ENCODE measurements at regions not wholly inside any gene's neighbourhood (a gene's known extent, or its start where the extent isn't known, plus 50 kb on each side); places are given as distances from the start of the nearest gene placed in this dataset. TPM values are rescaled to one million over a fixed set of nuclear protein-coding genes. Genes with fewer than 3 reads are reported as not detected.
"Not testable (repeated sequence)": the region's sequence is repeated elsewhere in the genome, so short reads cannot be mapped to it uniquely, and the experiment has no call there.

DNA sequence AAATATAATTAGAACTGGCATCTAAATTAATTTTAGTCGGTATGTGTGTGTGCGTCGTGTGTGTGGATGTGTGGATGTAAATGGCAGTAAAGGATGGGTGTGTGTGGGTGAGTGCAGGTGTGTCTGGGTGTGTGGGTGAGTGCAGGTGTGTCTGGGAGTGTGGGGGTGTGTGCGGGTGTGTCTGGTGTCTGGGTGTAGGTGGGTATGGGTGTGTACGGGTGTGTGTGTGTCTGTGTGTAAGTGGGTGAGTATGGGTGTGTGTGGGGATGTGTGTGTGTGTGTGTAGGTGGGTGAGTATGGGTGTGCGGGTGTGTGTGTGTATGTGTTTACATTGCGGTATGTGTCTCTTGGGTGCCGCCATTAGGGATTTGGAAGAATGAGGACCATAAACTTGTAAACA, 55.0 kb downstream of the OR11H1 start:
- H3K4me3 ChIP-seq; H3K27ac ChIP-seq; H3K36me3 ChIP-seq; H3K4me1 ChIP-seq; intact Hi-C loops (cut with DNase I); H3K9me3 ChIP-seq; DNase-seq (ENCODE audit: extremely low spot score in 2 of 2); H3K27me3 ChIP-seq: not testable (repeated sequence)

- H3K9me3 ChIP-seq; H3K4me3 ChIP-seq; H3K4me1 ChIP-seq; intact Hi-C loops (cut with DNase I); DNase-seq (ENCODE audit: extremely low spot score in 2 of 2); H3K27me3 ChIP-seq; H3K36me3 ChIP-seq; H3K27ac ChIP-seq: not testable (repeated sequence)
Measured at GRCh38 chr22:15602199-15602598, 74.2 kb downstream of the OR11H1 start.

DNA sequence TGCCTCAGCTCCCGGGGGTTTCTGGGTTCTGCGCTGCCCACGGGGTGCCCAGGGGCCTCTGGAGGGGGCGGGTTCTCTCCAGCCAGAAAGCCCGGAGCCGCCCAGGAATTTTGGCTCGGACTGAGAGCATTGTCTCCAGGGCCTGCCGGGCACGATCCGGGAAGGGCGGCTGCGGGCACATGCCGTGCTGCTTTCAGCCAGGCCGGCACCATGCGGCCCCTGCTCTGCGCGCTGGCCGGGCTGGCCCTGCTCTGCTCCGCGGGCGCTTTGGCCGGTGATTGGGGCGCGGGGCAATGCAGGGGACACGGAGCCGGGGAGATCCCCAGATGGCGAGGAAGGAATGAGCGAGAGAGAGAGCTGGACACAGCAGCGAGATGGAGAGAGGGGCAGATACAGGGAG, 75.1 kb downstream of the OR11H1 start:
- DNase-seq (ENCODE audit: extremely low spot score in 2 of 2); H3K9me3 ChIP-seq; H3K4me3 ChIP-seq; H3K27me3 ChIP-seq; intact Hi-C loops (cut with DNase I); H3K4me1 ChIP-seq; H3K36me3 ChIP-seq; H3K27ac ChIP-seq: not testable (repeated sequence)

DNA sequence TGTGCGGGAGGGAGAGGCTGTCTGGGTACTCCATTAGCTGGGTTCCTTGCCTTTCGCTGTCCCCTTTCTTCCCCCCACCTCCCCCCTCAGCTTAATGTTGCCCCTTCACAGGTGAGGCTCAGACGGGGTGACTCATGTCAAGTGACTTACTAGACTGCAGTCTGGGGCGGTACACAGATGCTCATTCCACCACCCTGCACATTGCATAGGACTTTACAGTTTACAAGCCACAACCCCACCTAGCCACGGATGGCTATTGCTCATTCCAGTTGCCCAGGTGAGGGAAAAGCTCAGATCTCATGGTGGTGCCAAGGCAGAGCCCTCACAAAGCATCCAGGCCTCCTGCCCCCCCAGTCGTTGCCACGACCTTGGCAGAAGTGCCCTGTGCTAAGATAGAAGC, 76.2 kb downstream of the OR11H1 start:
- H3K27me3 ChIP-seq; intact Hi-C loops (cut with DNase I); H3K27ac ChIP-seq; H3K4me3 ChIP-seq; H3K9me3 ChIP-seq; H3K4me1 ChIP-seq; DNase-seq (ENCODE audit: extremely low spot score in 2 of 2); H3K36me3 ChIP-seq: not testable (repeated sequence)

GRCh38 chr22:15604679-15605078, 76.7 kb downstream of the OR11H1 start:
- H3K27me3 ChIP-seq; H3K36me3 ChIP-seq; H3K4me1 ChIP-seq; intact Hi-C loops (cut with DNase I); H3K4me3 ChIP-seq; H3K9me3 ChIP-seq; DNase-seq (ENCODE audit: extremely low spot score in 2 of 2); H3K27ac ChIP-seq: not testable (repeated sequence)

DNA sequence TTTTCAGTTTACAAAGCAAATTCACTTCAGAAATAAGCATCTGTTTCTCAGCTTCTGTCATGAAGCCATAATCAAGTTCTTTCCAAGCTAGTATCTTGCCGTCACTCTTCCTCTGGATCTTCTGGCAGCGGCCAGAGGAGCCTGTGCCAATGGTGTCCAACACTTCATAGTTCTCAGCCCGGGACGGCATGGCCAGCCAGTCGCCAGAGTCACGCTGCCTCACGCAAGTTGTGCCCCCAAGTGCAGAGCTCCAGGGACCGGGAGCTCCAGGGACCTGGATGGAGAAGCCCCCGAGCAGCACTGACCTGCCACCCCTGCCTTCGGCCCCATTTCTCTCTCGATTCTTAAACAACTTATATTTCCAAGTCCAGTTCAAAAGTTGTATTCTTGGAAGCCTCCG, 76.9 kb upstream of the POTEH start:
- H3K4me1 ChIP-seq; H3K4me3 ChIP-seq; H3K27me3 ChIP-seq; intact Hi-C loops (cut with DNase I); H3K36me3 ChIP-seq; H3K27ac ChIP-seq; H3K9me3 ChIP-seq; DNase-seq (ENCODE audit: extremely low spot score in 2 of 2): not testable (repeated sequence)

GRCh38 chr22:15615136-15615535, 74.7 kb upstream of the POTEH start:
- H3K4me3 ChIP-seq; H3K9me3 ChIP-seq; H3K27ac ChIP-seq; intact Hi-C loops (cut with DNase I); H3K27me3 ChIP-seq; DNase-seq (ENCODE audit: extremely low spot score in 2 of 2); H3K4me1 ChIP-seq; H3K36me3 ChIP-seq: not testable (repeated sequence)

- intact Hi-C loops (cut with DNase I); H3K4me3 ChIP-seq; H3K36me3 ChIP-seq; H3K4me1 ChIP-seq; H3K27ac ChIP-seq; H3K27me3 ChIP-seq; H3K9me3 ChIP-seq: not testable (repeated sequence)
- peak in 1 of 2 donors; percentile 75 for DNase-seq (ENCODE audit: extremely low spot score in 2 of 2)
Measured at GRCh38 chr22:15628224-15628623, 61.6 kb upstream of the POTEH start.

DNA sequence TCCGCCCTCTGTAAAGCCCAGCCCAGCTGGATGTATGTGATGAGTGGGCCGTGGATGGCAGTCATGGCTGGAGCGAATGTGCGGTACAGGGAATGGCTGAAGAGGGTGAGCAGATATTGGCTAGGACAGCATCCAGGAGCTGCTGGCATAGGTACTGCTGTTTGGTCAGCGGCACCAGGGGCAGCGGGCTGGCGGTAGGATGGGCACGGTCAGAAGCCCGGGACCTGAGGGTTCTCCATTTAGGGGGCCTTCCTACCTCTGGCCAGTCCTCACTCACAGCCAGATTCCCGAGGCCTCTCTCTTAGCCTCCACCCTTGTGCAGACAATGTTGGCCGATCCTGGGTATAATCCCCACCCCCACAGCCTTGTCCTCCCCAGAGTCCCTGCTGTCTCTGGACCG, 53.1 kb upstream of the POTEH start:
- H3K4me1 ChIP-seq; intact Hi-C loops (cut with DNase I); H3K27ac ChIP-seq; H3K4me3 ChIP-seq; H3K36me3 ChIP-seq; H3K9me3 ChIP-seq; DNase-seq (ENCODE audit: extremely low spot score in 2 of 2); H3K27me3 ChIP-seq: not testable (repeated sequence)

DNA sequence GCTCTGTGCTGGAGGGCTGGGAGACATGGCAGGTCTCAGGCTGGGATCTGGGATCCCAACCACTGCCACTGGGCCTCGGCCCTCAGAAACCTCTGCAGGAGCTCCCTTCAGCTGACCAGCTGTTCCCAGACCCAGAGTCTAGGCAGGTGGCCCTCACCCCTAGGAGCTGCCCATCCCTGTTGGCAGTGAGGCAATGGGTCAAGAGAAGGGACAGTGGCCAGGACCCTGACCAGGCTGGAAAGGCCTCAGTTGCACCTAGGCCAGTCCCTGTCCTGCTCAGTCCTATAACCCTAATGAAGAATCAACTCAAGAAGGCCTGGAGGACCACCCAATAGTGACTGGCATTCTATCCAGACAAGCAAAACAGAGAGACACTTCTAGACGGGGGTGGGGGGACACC, 52.4 kb upstream of the POTEH start:
- intact Hi-C loops (cut with DNase I); DNase-seq (ENCODE audit: extremely low spot score in 2 of 2); H3K27ac ChIP-seq; H3K36me3 ChIP-seq; H3K9me3 ChIP-seq; H3K4me1 ChIP-seq; H3K27me3 ChIP-seq; H3K4me3 ChIP-seq: not testable (repeated sequence)

GRCh38 chr22:15637886-15638285, 51.9 kb upstream of the POTEH start:
- DNase-seq (ENCODE audit: extremely low spot score in 2 of 2); H3K4me1 ChIP-seq; intact Hi-C loops (cut with DNase I); H3K4me3 ChIP-seq; H3K9me3 ChIP-seq; H3K36me3 ChIP-seq; H3K27ac ChIP-seq; H3K27me3 ChIP-seq: not testable (repeated sequence)

Small RNA genes lying in the stretch of these regions (small RNA-seq; reads per million reads assigned to genes)
- gene AP000532.1 (not detected), gene AP000533.3 (not detected)

Data from vagina (tissue), 2 donors.